HG02885 (cell line): ENCODE measurements at regions not wholly inside any gene's neighbourhood (a gene's known extent, or its start where the extent isn't known, plus 50 kb on each side); places are given as distances from the start of the nearest gene placed in this dataset.
"Not testable (repeated sequence)": the region's sequence is repeated elsewhere in the genome, so short reads cannot be mapped to it uniquely, and the experiment has no call there.

Experiments used
- ATAC-seq: cut with Tn5 transposase; IDR thresholded peaks from one replicate; pipeline ENCODE4 v1.9.1; 2021; ENCODE audit warnings: mild to moderate bottlenecking; ENCODE audit not compliant: unreplicated experiment, poor library complexity

DNA sequence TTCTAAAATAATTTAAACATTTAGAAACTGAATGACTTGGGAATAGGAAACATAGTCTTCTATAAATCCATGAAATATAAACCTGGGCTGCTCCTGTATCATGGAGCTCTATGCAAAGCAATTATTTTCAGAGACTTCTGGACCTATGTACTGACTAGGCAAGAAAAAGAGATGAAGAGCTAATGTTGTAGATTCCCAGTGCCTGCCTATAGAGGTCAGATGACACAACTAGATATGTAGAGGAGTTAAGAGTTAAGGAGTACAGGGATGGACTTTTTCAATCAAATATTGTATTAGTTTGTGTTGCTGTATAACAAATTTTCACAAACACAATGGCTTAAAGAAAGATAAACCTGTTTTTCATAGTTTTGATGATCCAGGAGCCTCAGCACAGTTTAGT is 1434.5 kb downstream of the KCNT2 start:
- ATAC-seq: peak; percentile 53

DNA sequence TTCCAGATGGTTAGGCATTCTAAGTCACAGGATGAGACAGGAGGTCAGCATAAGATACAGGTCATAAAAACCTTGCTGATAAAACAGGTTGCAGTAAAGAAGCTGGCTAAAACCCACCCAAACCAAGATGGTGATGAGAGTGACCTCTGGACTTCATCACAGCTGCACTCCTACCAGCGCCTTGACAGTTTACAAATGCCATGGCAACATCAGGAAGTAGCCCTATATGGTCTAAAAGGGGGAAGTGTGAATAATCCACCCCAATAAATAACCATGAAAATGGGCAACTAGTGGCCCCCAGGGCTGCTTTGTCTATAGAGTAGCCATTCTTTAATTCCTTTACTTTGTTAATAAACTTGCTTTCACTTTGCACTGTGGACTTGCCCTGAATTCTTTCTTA is 1448.4 kb downstream of the KCNT2 start:
- not testable (repeated sequence) for ATAC-seq

DNA sequence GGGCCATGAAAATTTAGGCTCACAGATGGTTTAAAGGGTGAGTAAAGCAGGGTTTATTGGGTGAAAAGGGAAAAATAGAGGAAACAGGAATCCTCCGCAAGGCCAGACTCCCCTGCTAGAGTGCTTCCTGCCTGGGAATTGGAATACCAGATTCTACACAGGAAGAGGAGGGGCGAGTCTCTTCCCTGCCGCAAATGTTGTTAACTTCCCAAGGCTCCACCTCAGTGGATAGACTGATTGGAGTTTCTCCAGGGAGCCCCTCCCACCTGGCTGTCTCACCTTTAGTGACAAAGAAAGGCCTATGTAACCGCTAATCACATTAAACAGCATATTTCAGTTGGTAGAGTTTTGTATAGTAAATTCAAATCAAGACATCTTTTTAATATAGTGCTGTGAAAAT is 1450.1 kb downstream of the KCNT2 start:
- no peak for ATAC-seq

- no peak for ATAC-seq
Measured at GRCh38 chr1:195153107-195153506, 1455.1 kb downstream of the KCNT2 start.

- no peak for ATAC-seq
Measured at GRCh38 chr1:195150768-195151167, 1457.5 kb downstream of the KCNT2 start.

DNA sequence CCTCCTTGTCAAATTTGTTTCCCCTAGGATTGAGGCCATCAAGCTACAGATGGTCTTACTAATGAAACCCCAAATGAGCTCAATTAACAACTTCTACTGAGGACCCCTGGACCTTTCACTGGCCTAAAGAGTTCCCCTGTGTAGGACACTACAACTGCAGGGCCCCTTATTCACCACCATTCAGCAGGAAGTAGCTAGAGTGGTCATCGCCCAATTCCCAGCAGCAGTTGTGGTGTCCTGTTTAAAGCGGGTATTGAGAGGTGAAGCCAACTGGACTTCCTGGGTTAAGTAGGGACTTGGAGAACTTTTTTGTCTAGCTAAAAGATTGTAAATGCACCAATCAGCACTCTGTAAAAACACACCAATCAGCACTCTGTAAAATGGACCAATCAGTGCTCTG is 1466.9 kb downstream of the KCNT2 start:
- no peak for ATAC-seq

GRCh38 chr1:195130598-195130997 is 1477.6 kb downstream of the KCNT2 start:
- no peak for ATAC-seq

GRCh38 chr1:195122497-195122896 is 1485.7 kb downstream of the KCNT2 start:
- no peak for ATAC-seq

DNA sequence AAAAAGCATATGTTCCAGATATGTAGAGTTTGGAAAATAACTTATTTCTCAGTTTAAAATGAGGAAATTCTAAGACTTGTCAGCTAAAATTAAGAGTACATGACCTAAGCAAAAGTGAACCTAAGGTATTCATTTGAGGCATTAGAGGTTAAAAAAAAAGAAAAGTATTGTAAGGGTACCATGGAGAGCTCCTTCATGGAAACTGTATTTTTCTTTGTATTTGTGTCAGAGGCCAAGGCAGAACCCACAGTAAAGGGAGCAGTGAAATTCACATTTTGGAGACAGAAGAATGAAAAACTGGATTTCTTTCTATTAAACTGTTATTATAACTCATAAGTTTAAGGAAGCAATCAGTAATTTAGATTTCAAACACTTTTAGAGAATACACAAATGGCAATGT is 1494.8 kb downstream of the KCNT2 start:
- no peak for ATAC-seq

DNA sequence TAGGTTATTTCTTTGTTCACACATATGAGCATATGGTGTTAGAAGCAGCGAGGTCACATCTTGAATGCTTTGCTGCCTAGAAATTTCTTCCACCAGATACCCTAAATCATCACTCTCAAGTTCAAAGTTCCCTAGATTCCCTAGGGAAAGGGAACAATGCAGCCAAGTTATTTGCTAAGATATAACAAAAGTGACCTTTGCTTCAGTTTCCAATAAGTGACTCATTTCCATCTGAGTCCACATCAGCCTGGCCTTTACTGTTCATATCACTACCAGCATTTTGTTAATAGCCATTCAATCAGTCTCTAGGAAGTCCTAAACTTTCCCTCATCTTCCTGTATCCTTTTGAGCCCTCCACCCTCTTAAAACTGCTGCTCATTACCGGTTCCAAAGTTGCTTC is 1502.5 kb downstream of the KCNT2 start:
- no peak for ATAC-seq

GRCh38 chr1:195105281-195105680 is 1503.0 kb downstream of the KCNT2 start:
- ATAC-seq: no peak

DNA sequence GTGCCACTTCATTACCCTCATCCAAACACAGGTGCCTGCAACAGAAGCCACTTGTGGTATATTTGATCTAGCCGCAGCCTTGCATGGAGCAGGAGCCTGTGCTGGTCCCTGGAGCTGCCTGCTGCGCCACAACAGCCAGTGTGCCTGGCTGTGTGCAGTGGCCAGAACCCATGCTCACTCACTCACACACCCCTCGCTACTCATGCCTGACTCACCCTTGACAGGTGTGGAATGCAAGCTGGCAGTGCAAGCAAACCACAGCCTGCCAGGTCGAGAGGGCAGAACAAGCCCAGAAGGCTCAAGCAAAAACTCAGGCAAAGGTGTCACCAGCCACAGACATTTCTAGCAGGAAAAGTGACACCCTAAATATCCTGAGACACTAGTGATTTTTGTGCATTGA is 1510.9 kb downstream of the KCNT2 start:
- no peak for ATAC-seq

DNA sequence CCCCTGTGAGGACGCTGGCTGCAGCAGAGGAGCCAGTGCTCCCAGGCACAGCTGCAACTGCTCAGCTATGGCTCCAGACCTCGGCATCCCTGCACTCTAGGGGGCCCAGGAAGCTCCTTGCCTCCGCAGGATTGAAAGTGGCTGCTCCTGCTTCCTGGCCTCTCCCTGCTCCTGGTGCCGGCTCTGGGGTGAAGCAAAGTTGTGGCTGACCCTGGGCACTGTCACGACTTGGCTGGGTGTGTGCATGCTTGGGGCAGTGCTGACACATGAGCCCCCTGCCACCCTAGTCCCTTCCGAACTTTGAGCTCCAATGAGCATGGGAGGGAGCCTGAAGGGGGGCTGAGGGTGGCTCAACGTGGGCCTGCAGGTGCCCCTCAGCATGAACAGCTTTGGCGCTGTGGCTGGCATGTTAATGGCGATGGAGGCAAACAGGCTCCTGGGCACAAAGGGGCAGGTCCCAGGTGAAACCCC is 1512.2 kb downstream of the KCNT2 start:
- ATAC-seq: no peak

DNA sequence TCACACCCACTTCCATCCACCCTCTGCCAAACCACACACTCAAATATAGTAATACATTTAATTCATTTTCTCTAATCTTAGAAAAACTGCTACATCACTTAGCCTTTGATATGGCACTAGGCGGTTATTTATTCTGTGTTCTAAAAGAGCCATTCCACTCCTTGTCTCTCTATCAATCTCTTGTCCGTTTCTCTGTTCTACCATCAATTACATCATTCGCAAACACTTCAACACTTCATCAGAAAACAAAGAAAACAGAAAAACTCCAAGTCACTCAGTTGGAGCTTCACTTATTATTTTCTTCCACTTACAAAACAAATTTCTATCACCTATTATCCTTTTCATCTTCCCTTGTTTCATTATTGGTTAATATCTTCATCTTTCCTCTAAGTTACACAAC is 1523.0 kb downstream of the KCNT2 start:
- no peak for ATAC-seq

DNA sequence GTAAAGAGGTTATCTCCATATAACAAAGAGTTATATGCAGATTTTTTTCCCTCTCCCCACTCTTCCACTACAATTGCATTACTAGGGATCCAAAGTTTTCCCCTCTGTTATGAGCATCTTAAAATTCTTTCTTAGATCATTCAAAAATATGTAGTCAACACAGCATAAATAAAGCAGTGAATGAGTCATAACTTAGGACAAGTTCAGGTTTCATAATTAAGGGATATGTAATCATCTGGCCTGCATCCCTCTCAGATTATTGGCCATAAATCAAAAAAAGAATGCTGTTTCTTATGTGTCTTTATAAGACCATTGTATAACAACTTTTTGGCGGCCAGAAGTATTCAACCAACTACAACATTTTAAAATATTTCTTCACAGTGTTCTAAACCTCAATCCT is 1526.1 kb downstream of the KCNT2 start:
- ATAC-seq: no peak

DNA sequence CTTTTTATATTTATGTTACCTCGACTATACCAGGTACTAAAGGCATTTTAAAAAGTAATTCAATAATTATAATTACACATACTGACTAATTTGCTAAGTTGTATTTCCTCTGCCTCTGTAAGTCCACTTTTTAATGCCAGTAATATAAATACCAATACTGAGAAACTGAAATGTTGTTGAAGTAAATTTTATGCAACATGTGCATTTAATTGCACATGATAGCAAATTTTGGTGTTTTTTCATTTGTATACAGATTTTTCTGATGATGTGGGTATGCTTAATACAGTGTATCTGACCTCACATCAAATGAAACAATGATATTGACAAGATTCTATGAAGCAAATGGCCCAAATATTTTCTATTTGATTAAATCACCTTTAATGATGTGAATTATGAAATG is 1531.6 kb downstream of the KCNT2 start:
- no peak for ATAC-seq

DNA sequence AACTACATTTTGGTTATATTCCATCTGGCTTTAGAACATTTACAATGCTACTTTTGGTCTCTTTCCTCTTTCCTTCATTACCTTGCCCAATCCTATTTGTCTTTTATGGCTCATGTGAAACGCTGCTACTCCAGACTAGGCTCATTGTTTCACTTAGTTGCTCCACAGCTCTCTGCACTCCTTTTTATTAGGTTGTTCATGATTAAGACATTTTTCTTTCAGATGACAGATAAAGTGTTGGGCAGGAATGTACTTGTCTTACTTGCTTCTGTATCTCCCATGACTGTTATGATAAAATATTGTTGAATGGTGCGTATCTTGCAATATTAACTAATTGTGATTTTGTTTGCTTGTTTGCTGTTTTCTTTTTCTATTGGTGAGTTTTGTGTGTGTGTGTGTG is 1532.3 kb downstream of the KCNT2 start:
- no peak for ATAC-seq

DNA sequence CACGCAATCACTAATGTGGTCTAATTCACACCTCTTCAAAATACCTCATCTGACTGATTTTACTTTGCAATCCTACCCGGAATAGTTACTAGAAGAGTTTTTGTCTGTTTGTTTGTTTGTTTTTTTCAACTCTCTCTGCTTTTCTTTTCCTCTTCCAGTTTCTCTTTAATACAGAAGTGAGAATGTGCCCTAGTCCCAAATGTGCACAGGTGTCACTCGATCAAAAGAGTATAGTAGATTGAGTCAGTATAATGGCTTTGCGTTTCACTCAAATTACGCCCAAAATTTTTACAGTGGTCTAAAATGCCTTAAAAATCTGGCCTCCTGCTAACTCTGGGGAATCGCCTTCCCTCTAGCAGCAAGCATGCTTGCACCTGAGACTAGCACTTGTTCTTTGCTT is 1536.8 kb downstream of the KCNT2 start:
- no peak for ATAC-seq

- no peak for ATAC-seq
Measured at GRCh38 chr1:195065437-195065836, 1542.8 kb downstream of the KCNT2 start.

DNA sequence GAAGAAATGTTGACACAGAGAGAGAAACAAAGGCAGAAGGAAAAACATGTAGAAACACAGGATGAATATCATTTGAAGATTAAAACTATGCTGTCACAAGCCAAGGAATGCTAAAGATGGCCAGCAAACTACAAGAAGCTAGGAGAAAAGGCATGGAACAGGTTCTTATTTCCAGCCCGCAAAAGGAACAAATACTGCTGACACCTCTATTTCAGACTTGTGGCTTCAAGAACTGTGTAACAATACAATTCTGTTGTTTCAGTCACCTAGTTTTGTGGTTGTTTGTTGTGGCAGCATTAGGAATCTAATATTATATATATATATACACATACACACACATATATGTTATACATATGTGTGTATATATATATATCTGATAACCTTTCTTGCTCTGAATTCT is 1543.9 kb downstream of the KCNT2 start:
- no peak for ATAC-seq

GRCh38 chr1:195054217-195054687 is 1554.0 kb downstream of the KCNT2 start:
- no peak for ATAC-seq

DNA sequence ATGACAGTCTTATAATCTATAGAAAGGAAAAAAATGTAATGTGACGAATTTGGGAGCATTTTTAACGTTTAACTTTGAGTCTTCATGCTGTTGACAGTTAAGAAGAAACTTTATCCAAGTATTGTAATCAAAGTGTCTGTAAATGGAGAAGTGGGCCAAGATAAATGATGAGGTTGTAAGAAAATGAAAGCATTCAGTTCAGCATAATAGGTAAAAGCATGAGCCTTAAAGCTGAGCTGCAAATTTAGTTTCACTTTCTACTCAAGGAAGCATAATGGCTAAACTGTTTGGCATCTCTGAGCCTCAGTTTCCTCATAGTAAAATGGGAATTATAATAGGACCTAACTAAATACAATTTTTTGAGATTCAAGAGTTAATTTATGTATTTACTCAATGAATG is 1554.8 kb downstream of the KCNT2 start:
- ATAC-seq: no peak

DNA sequence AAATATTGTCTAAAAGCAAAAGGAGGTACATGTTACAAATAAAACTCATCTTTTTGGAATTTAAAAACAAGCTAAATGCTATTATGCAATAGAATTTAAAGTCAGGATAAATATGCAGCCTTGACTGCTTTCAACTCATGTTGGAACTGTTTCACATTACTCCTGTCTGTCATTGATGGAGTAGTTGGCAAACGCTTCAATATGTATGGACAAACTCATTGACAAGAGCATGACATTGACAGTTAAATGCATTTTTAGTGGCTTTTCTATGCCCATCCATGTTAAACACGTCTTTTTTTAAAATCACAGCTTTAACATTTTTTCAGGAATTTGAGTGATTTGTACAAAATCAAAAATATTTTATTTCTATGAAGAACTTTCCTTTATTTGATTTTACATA is 1560.5 kb downstream of the KCNT2 start:
- ATAC-seq: no peak
